ENCODE measurements at regions not wholly inside any gene's neighbourhood (a gene's known extent, or its start where the extent isn't known, plus 50 kb on each side); places are given as distances from the start of the nearest gene placed in this dataset.

DNA sequence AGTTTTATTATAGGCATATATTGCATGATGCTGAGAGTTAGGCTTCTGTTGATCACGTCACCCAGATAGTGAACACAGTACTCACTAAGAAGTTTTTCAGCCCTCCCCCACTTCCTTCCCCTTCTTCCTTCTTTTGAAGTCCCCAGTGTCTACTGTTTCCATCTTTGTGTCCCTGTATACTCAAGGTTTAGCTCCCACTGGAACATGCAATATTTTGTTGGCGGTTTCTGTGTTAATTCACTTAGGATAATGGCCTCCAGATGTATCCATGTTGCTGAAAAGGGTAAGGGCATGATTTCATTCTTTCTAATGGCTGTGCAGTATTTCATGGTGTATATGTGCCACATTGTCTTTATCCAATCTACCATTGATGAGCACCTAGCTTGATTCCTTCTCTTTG is 764.3 kb downstream of the MTRR start:
- no peak for DNase-seq (ENCODE audit: low read depth in 2 of 2)

DNA sequence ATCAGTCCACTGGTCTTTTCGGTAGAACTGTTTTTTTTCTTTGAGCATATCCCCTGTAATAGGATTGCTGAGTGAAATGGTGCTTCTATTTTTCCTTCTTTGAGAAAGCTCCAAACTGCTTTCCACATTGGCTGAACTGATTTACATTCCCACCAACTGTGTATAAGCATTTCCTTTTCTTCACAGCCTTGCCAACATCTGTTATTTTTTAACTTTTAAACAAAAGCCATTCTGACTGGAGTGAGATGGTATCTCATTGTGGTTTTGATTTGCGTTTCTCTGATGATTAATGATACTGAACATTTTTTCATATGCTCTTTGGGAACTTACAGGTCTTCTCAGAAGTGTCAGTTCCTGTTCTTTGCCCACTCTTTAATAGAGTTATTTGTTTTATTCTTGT is 764.7 kb downstream of the MTRR start:
- no peak for DNase-seq (ENCODE audit: low read depth in 2 of 2)

DNA sequence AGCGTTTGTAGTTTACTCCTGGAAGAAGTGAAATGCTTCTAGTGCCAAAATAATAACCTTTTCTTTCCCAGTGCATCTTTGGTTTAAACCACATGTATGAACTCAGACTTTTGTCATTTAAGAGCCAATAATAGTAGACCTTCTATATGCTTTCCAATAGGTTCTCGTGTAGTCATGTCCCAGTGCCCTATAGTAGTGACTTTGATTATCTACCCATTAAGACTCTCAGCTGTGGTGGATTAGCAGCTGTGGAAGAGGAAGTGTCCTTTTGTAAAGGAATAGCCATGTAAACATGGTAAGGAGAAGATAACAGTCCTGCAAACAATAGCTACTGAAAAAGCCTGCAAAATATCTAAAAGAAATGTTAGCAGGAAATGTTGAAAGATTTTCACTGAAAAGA is 765.3 kb downstream of the MTRR start:
- no peak for DNase-seq (ENCODE audit: low read depth in 2 of 2)

DNA sequence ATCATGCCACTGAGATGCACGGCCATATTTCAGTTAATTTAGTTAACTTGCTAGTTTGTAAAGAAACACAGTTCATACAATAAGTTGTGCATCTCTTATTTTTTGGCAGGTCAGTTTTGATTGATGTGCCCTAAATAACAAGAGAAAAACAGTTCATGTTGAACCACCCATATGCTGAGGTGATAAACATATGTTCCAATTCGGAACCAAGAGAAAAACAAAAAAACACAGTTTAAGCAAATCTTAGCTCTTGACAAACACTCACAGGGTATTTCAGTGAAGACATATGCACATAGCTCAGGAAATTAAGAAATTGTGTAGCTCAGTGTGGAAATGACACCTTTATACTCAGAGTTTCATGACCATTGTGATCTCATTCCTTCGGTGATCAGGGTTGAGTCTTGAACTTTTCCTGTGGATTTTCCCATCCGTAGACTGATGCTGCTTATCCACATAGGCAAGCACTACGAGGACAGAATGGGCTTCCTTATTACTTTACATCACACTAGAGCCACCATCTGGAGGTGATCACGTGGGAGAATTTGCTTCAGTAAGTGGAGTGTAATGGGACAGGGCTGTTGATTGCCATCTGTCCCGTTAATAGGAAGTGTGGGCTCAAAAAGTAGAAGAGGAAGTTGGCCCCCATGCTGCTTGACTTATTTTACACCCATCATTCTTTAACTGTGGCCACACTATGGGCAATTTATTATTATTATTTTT is 773.0 kb downstream of the MTRR start:
- no peak for DNase-seq (ENCODE audit: low read depth in 2 of 2)

DNA sequence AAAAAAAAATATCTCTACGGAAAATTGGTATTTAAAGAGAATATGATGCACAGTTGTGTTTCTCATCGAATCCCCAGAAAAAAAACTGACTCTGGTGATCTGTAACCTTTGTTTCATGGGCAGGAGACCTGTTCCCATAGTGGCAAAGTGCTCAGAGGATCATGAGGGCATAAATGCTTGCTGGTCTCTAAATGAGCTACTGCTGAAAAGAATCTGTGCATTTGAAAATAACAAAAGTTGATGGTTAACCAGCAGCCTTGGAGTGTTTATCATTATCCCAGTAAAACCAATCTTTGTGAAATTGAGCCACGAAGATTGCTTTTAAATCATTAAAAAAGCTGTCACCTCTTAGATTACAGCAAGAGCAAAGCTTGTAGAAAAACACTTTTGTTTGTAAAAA is 775.4 kb downstream of the MTRR start:
- DNase-seq (ENCODE audit: low read depth in 2 of 2), result no peak

DNA sequence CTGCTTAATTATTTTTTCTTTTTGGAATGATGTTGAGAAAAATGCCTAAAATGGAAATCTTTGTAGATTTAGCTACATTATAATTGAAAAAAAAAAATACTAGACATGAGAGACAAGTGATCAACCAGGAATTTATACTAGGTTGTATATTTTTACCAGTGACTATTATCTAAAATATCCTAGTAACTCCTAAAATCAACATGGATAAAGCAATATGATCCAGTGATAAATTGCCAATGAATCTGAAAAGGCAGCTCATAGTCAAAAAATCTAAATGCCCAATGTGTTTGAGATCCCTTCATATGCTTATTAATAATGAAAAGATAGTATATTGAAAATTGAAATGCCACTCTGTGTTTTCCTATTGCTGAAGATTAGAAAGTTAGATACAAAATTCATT is 778.2 kb downstream of the MTRR start:
- no peak for DNase-seq (ENCODE audit: low read depth in 2 of 2)

DNA sequence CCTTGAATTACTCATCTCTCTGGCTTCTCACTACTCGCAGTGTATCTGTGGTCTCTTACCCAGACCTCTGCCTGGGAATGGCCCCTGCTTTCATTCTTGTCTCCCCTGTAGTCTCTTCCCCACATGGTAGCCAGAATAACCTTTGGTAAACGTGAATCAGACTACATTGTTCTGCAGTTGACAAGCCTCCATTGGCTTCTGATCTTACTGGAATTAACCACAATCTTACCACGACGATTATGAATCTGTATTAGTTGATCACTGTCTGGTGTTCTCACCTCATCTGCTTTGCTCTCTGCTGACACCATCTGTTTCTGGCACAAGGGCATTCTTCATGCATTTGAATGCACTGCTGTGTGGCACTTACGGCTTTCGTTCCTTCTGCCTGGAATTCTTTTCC is 781.2 kb downstream of the MTRR start:
- no peak for DNase-seq (ENCODE audit: low read depth in 2 of 2)

DNA sequence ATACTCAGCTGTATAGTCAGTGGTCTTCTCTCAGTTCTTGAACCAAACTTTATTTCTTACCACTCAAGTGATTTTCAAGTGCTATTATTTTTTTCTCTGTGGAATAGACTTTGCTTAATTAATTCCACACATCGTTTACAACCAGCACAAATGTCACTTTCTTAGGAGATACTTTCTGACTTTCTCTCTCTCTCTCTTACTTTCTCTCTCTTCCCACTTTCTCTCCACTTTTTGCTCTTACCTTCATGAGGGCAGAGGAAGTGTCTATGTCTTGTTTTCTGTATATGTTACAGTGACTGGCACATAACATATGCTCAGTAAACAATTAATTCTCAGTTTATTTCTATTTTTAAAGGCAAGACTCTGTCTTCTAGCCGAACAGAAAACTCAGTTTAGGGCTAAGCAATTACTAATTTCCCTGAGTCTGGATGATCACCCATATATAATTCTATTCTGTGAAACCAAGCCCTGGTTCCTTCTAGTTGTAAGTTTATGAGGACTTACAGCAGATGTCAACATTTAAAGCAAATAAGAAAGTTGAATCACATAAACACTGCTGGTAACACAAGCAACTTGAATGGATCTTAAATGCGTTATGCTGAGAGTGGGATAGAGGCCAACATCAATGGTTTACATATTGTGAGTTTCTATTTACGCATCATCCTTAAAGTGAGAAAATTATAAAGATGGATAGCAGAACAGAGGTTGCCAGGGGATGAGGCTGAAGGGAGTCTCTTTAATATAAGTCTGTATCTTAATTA is 791.4 kb downstream of the MTRR start:
- no peak for DNase-seq (ENCODE audit: low read depth in 2 of 2)

DNA sequence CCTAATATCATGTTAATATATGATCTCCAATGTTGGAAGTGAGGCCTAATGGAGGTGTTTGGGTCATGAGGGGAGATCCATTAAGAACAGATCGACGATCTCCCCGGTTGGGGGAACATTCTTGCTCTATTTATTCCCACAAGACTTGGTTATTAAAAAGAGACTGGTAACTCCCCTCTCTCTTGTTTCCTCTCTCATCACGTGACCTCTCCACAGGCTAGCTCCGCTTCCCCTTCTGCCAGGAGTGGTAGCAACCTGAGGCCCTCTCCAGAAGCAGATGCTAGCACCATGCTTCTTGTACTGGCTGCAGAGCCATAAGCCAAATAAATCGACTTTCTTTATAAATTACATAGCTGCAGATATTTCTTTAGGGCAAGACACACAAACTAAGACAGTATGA is 794.4 kb downstream of the MTRR start:
- DNase-seq (ENCODE audit: low read depth in 2 of 2), result no peak

DNA sequence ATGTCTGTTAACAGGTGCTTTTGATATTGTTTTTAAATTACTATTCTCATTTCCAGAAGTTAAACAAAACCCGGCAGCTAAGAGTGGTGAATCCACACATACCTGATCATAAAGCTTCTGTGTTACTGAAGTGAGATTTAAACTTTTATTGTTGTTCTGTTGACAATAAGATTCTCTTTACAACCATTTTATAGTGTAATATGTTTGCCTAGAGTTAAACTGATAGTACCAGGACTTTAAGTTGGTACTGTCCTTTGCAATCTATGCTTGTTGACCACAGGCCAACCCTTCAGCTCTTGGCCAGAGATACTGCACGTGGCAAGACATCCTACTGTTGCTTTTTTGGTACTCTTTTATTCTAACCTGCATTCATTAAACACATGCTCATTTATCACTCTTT is 806.2 kb downstream of the MTRR start:
- no peak for DNase-seq (ENCODE audit: low read depth in 2 of 2)

DNA sequence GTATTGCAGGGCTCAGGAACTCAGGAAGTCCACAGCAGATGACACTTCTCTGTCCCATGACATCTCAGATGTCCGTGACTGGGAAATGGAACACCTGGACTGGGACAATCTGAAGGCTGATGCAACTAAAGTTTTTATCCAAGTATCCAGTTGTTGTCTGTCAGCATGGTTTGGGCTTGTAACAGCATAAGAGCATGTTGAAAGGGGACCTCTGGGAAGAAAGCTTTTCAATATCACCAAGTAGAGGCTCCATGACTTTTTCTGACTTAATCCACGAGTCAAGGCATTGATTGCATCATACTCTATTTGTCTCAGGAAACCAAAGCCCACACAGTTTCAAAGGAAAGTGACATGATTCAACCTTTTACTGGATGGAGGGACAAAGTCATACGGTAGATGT is 807.7 kb downstream of the MTRR start:
- DNase-seq (ENCODE audit: low read depth in 2 of 2), result no peak

DNA sequence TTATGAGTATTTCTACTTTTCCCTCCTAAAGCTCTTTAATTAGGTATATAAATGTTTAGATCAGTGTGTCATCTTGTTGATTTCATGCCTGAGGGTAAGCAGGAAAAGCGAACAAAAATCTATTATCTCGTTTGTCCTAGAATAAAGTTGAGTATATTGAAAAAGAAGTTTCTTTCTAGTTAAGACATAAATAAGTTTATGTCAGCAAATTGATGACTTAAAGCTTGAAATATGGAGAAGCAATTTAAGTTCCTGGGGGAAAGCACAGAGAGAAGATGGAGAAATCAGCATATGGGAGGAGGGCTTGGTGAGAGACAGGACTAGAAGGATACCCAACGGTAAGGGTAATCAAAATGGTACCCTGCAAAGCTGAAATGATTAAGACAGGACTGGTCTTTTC is 813.4 kb downstream of the MTRR start:
- DNase-seq (ENCODE audit: low read depth in 2 of 2), result no peak

DNA sequence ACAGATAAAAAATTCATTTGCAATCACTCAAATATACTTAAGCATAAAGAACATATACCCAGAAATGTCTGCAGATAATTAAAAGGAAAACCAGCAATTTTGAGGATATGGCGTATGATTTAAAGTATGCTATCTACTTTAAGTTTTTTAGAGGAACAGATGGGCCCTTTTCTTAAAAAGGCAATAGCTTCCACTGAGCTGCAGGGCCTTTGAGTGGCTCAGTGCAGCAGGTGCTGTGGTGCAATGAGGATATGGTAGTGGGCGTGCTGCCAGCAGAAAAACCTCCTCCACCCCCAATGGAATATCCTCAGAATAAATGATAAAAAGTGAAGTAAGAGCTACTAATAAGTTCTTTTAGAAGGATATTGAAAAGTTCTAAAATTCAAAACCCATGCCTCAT is 814.5 kb downstream of the MTRR start:
- DNase-seq (ENCODE audit: low read depth in 2 of 2), result no peak

DNA sequence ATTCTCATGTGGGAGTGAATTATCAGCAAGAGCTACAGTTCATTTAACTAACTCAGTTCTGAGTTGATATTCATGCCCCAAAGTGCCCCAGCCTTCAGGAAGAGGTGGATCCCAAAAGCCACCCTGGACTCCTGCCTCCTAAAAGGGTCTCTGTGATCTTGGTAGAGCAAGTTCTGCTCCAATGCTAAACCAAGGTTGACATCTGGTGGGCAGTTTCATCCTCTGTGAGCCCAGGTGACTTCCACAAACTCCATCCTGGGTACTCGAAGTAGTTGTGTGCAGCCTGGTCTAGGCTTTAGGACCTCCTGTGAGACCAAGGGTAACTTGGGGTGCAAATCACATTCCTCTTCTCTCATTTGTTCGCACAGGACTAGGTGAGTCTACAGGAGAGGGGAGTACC is 816.8 kb downstream of the MTRR start:
- DNase-seq (ENCODE audit: low read depth in 2 of 2), result no peak

DNA sequence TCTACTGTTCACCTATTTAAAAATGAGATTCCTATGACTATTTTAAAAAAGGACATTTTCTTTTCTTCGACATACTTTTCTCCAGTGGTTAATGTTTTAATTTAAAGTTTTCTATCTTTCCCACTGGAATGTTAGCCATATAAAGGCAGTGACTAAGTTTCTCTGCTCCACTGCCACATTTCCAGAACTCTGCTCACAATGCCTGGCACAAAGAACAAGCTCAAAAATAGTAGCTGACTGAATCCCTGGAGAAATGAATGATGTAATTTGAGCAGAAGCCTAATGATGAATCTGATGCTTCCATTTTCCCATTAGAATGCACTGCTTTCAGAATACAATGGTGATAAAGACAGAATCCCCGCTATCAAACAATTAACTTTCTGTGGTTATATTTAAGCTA is 817.8 kb downstream of the MTRR start:
- no peak for DNase-seq (ENCODE audit: low read depth in 2 of 2)

DNA sequence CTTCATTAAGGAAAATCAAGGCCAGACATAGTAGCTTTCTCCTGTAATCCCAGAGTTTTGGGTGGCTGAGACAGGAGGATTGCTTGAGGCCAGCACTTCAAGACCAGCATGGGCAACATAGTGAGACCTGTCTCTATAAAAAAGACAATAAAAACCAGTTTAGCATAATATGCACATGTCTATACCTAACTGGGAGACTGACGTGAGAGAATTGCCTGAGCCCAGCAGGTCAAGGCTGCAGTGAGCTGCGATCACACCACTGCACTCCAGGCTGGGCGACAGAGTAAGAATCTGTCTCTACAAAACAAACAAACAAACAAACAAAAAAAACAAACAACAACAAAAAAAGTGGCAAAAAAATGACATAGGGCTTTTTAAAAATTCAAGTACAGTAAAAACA is 820.8 kb downstream of the MTRR start:
- DNase-seq (ENCODE audit: low read depth in 2 of 2), result no peak

DNA sequence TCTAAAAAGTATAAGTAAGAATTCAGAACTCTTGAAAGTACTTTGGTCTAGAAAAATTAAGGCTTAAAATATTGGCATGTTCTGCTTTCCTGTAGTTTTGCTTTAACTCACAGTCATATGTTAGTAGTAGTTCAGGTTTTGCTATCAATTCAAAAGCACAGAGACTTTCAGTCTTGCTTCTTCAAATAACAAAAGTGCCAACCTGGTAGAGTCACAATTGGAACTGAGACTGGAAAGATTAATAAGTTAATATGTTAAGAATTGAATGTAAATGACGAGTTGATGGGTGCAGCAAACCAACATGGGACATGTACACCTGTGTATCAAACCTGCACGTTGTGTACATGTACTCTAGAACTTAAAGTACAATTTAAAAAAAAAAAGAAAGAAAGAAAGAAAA is 822.3 kb downstream of the MTRR start:
- no peak for DNase-seq (ENCODE audit: low read depth in 2 of 2)

DNA sequence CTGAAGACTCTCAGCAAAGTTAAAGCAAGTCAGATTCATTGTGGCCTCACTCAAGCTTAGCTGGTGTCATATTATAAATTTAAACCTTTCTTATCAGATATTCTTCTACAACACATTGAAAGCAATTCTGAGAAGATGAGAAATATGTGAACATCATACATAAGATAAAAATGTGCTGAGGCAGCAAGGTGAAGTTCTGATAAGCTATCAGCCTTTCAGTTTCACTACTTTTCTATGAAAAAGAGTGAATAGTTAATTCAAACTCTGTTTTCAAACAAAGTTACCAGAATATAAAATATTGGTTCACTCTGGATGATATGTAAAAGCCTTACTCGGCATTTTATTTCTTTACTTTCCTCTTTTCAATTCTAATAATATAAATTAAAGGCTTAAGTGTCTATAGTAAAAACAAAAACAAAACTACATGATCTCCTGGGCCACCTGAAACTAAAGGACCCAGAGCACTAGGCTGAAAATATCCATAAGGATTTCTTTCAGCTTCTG is 824.4 kb downstream of the MTRR start:
- DNase-seq (ENCODE audit: low read depth in 2 of 2), result no peak

DNA sequence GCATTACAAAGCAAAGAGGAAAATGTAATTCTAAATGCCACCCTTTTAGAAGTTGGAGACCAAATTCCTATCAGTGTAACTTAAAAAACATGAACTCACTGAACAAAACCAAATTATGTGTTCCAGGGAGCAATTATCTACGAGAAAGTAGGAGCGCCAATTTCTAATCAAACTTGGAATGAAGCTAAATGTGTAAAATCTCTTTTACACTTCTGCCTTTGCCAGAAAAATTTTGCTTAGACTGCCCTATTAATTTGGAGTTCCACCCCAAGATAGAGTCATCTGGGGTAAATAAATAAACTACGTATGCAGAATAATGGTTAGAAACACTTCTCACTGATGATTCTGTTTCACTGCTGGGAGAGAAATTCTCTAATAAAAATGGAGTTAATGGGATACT is 825.6 kb downstream of the MTRR start:
- DNase-seq (ENCODE audit: low read depth in 2 of 2), result no peak

DNA sequence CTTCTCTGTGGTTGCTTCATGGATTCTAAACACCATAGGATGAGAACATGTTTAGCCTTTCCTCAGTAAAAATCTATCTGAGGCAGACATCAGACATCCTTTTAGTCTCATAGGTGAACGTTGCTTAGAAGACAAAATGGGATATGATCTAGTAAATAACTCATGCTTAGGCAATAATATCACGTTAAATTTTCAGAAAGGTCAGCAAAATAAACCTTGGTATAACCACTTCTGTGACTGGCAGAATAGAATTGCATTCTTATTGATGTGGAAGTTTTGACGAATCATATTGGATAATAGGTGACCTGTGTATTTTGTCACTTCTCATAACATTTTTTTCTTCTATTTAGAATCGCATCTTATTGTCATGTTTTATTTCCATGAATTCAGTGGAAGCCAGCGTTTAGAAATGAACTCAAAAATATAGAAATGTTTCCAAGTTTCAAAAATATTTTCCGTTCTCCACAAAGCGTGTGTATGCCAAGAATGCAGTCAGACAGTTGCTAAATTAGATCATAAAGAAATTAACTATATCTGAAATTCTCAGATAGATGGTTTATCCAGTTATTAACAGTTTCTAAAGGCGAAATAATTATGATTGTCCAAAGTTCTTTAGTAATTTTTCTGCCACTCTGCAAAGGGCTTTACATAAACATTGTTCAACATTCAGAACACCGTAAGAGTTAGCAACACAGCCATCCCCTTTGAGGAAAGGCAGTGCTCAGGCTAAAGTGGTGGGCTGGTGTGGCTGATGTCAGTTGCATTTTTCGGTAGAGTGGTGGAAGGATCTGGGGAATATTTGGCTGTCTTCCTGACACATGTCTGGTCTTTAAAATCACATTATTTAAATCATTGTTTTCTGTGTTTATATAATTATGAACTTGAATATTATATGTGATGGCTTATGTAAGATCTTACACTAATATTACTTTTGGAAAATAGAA is 827.2 kb downstream of the MTRR start:
- DNase-seq (ENCODE audit: low read depth in 2 of 2), result no peak

DNA sequence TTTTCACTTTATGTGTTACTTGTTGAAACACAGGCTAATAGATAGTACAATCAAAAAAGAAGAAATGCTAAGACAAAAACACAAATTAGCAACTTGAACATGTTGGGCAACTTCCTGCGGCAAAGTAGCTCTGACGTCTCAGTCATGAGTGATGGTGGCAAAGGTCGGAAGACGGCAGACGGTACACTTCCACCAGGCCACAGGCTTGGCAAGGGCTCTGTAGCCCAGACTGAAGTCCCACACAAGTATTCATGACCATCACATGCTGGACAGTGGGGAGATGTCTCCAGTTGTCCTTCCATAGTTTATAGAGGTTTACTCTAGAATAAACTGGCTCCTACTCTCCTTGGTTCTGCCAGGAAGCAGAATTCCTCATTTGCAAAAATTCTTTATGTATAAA is 831.3 kb downstream of the MTRR start:
- no peak for DNase-seq (ENCODE audit: low read depth in 2 of 2)

DNA sequence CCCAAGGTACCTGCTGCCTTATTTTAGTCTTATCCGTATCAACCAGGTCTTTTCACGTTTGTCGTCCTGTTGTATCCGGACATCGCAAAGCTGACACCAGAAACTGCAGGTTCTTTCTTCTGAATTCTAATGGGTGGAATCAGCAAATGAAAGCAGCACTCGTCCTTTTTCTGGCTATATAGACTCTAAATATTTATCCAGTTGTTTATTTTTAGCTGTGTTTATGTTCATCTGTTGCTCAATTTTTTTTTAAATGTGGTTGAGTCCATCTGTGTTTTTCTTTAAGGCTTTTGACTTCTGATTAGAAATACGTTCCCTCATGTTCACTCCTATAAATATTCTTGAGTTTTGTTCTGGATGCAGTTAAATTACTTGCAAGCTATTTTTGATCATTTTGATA is 831.7 kb downstream of the MTRR start:
- no peak for DNase-seq (ENCODE audit: low read depth in 2 of 2)
